Tibial nerve (tissue), 4 donors: ENCODE measurements at regions not wholly inside any gene's neighbourhood (a gene's known extent, or its start where the extent isn't known, plus 50 kb on each side); places are given as distances from the start of the nearest gene placed in this dataset. TPM values are rescaled to one million over a fixed set of nuclear protein-coding genes. Genes with fewer than 3 reads are reported as not detected.

Experiments used
- DNase-seq, 2 donors: peaks; one replicate each; pipeline ENCODE4 v3.0.0-alpha.2; 2019; ENCODE audit warnings: low spot score in 2 of 2
- H3K27ac ChIP-seq, 4 donors: fragments of 200-600 bp; sonication (generic) in 3 of 4; one replicate each; pipeline ENCODE4 v1.5.1; 2017 to 2019; ENCODE audit warnings: mild to moderate bottlenecking in 1 of 4
- H3K27me3 ChIP-seq, 2 donors: fragments of 200-600 bp; sonication (generic) in 1 of 2; one replicate each; pipeline versions ENCODE4 v1.5.1 to v1.6.0; 2017 to 2019
- H3K36me3 ChIP-seq, 3 donors: fragments of 200-600 bp; sonication (generic); one replicate each; pipeline ENCODE4 v1.5.1; 2018 to 2019
- H3K4me1 ChIP-seq, 4 donors: fragments of 200-600 bp; sonication (generic) in 3 of 4; one replicate each; pipeline ENCODE4 v1.5.1; 2017 to 2019
- H3K4me3 ChIP-seq, 4 donors: fragments of 200-600 bp; sonication (generic) in 3 of 4; one replicate each; pipeline ENCODE4 v1.5.1; 2017 to 2019; ENCODE audit warnings: mild to moderate bottlenecking in 1 of 4, moderate library complexity in 1 of 4
- H3K9me3 ChIP-seq, 4 donors: fragments of 200-600 bp; sonication (generic) in 3 of 4; one replicate each; pipeline ENCODE4 v1.5.1; 2017 to 2019
- EP300 ChIP-seq, 2 donors: sonication (generic); formaldehyde crosslinking; IDR thresholded peaks; one replicate each; pipeline ENCODE4 v1.6.1; 2017; ENCODE audit warnings: antibody characterized with exemption in 2 of 2, mild to moderate bottlenecking in 1 of 2
- POLR2A ChIP-seq, 2 donors: fragments of 450-650 bp; IDR thresholded peaks; one replicate each; pipeline ENCODE4 v1.6.1; 2017; ENCODE audit warnings: antibody characterized with exemption in 2 of 2, mild to moderate bottlenecking in 2 of 2, moderate library complexity in 2 of 2
- WGBS, 2 donors: methylation state at CpG; one replicate each; pipeline ENCODE4 v1.1.5; 2018; 5-methylcytosine and 5-hydroxymethylcytosine counted together
- small RNA-seq: library from RNA; depleted of rRNA; stranded (forward); fragments of <200 nt; gene quantifications from one replicate; pipeline ENCODE3, GENCODE V24; 2016
- TF ChIP-seq, protein P1 (sequence below), 5 experiments: fragments of 200-600 bp in 3 of 5; fragments of 450-650 bp in 2 of 5; sonication (generic) in 3 of 5; IDR thresholded peaks; one replicate each; pipeline ENCODE4 v1.5.1; 2016 to 2019; ENCODE audit warnings: antibody characterized with exemption in 5 of 5, mild to moderate bottlenecking in 3 of 5, moderate library complexity in 2 of 5

DNA sequence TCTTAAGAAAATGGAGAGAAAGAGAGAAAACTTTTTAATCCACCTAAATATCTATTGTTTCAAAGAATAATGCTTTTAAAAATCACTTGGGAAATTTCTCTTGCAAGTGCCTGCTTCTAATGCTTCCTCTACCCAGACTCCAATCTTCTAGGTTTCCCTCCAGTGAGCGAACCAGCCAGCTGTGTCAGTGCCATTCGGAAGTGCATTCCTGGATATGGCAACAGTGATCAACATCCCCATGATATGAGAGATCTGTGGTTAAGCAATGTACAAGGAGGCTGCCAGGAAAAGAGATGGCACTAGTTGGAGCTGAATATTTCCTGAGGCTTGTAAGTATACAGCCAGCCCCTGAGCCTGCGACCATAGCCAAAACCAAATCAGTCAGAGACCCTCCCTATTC, 53.3 kb upstream of the KCNMB2 start:
- no peak overlapping the region for H3K4me3 ChIP-seq
- TF ChIP-seq POLR2A (IDR thresholded peaks at IDR 0.05) (no peak), EP300 (IDR thresholded peaks at IDR 0.05) (no peak)
- TF ChIP-seq, protein P1, sequence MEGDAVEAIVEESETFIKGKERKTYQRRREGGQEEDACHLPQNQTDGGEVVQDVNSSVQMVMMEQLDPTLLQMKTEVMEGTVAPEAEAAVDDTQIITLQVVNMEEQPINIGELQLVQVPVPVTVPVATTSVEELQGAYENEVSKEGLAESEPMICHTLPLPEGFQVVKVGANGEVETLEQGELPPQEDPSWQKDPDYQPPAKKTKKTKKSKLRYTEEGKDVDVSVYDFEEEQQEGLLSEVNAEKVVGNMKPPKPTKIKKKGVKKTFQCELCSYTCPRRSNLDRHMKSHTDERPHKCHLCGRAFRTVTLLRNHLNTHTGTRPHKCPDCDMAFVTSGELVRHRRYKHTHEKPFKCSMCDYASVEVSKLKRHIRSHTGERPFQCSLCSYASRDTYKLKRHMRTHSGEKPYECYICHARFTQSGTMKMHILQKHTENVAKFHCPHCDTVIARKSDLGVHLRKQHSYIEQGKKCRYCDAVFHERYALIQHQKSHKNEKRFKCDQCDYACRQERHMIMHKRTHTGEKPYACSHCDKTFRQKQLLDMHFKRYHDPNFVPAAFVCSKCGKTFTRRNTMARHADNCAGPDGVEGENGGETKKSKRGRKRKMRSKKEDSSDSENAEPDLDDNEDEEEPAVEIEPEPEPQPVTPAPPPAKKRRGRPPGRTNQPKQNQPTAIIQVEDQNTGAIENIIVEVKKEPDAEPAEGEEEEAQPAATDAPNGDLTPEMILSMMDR (IDR thresholded peaks at IDR 0.05), result no peak
- H3K36me3 ChIP-seq, result no peaks in the 10 kb centered on the region
- DNase-seq, result no peak
- H3K9me3 ChIP-seq, result no peaks in the 10 kb centered on the region
- no peaks in the 10 kb centered on the region for H3K4me1 ChIP-seq
- WGBS, 2 donors, result 92 to 94% methylated on average over 3 of the region's 3 CpGs
- no peaks in the 10 kb centered on the region for H3K27me3 ChIP-seq
- no peak overlapping the region for H3K27ac ChIP-seq

DNA sequence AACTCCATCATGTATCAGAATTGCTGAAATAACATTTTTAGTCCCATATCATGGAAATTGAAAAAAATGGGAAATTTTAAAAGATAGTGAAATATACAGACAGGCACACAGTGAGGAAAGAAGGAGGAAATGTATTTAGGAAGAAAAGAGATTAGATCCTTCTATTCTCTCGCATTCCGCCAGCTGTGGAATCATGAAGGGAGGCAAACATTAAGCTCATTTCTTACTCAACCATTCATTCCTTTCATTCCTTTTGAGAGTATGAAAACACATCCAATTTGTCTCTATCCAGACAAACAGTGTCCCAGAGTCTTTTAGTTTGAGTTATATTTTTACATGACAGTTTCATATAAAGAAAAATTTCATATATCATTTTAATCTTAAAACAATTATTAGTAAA, 52.5 kb upstream of the KCNMB2 start:
- no peak for TF ChIP-seq EP300 (IDR thresholded peaks at IDR 0.05)
- TF ChIP-seq, protein P1 (IDR thresholded peaks at IDR 0.05), result no peak
- no peak for TF ChIP-seq POLR2A (IDR thresholded peaks at IDR 0.05)
- no peak for DNase-seq
- Histone ChIP-seq H3K27ac (no peak overlapping the region), H3K36me3 (no peaks in the 10 kb centered on the region), H3K9me3 (no peaks in the 10 kb centered on the region), H3K4me3 (no peak overlapping the region), H3K4me1 (no peaks in the 10 kb centered on the region), H3K27me3 (no peaks in the 10 kb centered on the region)
- 80 to 83% methylated on average over 2 of the region's 2 CpGs for WGBS, 2 donors

DNA sequence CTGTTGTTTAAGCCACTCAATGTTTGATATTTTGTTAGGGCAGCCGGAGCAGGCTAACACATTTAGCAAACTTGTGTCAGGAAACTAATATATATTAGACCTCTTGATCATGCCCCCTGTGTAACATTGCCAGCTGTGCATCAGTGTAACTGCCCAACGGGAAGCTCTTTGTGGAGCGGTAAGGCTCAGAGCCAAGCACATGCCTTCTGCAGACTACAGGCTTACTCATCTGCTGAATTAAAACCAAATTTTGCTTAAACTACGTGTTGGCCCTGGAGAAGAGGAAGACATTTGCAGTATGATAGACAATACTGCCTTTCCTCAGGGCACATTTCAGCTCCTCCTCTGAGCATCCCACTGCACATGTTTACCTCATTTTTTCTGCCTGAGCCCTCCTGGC, 50.5 kb upstream of the KCNMB2 start:
- WGBS, 2 donors, result 70 to 80% methylated on average over 4 of the region's 4 CpGs
- DNase-seq, result no peak
- H3K27ac ChIP-seq, result no peak overlapping the region
- H3K4me3 ChIP-seq, result no peak overlapping the region
- no peaks in the 10 kb centered on the region for H3K36me3 ChIP-seq
- no peaks in the 10 kb centered on the region for H3K9me3 ChIP-seq
- no peaks in the 10 kb centered on the region for H3K27me3 ChIP-seq
- H3K4me1 ChIP-seq, result no peaks in the 10 kb centered on the region
- no peak for TF ChIP-seq EP300 (IDR thresholded peaks at IDR 0.05)
- no peak for TF ChIP-seq POLR2A (IDR thresholded peaks at IDR 0.05)
- TF ChIP-seq, protein P1 (IDR thresholded peaks at IDR 0.05), result no peak

Small RNA genes lying in the stretch of these regions (small RNA-seq; reads per million reads assigned to genes)
- gene RF00425 (not detected), gene RN7SKP52 (not detected), gene RNA5SP148 (not detected), gene RNU6-1120P (not detected)
